VCaP (cell line): ENCODE measurements at regions not wholly inside any gene's neighbourhood (a gene's known extent, or its start where the extent isn't known, plus 50 kb on each side); places are given as distances from the start of the nearest gene placed in this dataset.

ENCODE experiments used
- H3K27ac ChIP-seq: fragments of 450-650 bp; 2 replicates; pipeline ENCODE4 v1.5.1; 2017
- CTCF ChIP-seq: fragments of 450-650 bp; conservative IDR thresholded peaks from 2 replicates; pipeline ENCODE4 v1.5.1; 2017; ENCODE audit warnings: mild to moderate bottlenecking, moderate library complexity

- TF ChIP-seq CTCF: no peak
- H3K27ac ChIP-seq: no peak overlapping the region
These were observed 79.0 kb upstream of the SYT6 start for GRCh38 chr1:114232691-114233090.

GRCh38 chr1:114231301-114231700, 77.6 kb upstream of the SYT6 start:
- TF ChIP-seq CTCF: no peak
- H3K27ac ChIP-seq: no peak overlapping the region

- no peak for TF ChIP-seq CTCF
- H3K27ac ChIP-seq: no peak overlapping the region
These were observed 75.7 kb upstream of the SYT6 start for GRCh38 chr1:114229368-114229767.

- TF ChIP-seq CTCF: no peak
These were observed 73.4 kb upstream of the SYT6 start for GRCh38 chr1:114227059-114227458.

GRCh38 chr1:114224196-114224907, 70.7 kb upstream of the SYT6 start:
- no peak for TF ChIP-seq CTCF
- H3K27ac ChIP-seq: no peak overlapping the region

More at GRCh38 chr1:114227059-114227458, 73.4 kb upstream of the SYT6 start:
- H3K27ac ChIP-seq: no peak overlapping the region

GRCh38 chr1:114222920-114223319, 69.3 kb upstream of the SYT6 start:
- TF ChIP-seq CTCF: no peak
- no peak overlapping the region for H3K27ac ChIP-seq

- peak; percentile 45 for TF ChIP-seq CTCF
- H3K27ac ChIP-seq: no peak overlapping the region
These were observed 65.7 kb upstream of the SYT6 start for GRCh38 chr1:114219172-114219868.
